NCI-H82 treated with DMSO at 0.1 percent for 48 hours (cell line): ENCODE measurements at regions not wholly inside any gene's neighbourhood (a gene's known extent, or its start where the extent isn't known, plus 50 kb on each side); places are given as distances from the start of the nearest gene placed in this dataset.
"Not testable (repeated sequence)": the region's sequence is repeated elsewhere in the genome, so short reads cannot be mapped to it uniquely, and the experiment has no call there.

Experiments
- DNase-seq: peaks from one replicate; lab custom pipeline; 2025; ENCODE audit not compliant: unreplicated experiment; lab: John Stamatoyannopoulos, UW

GRCh38 chr11:79667380-79667779, 226.6 kb upstream of the TENM4 start:
- DNase-seq = no peak

DNA sequence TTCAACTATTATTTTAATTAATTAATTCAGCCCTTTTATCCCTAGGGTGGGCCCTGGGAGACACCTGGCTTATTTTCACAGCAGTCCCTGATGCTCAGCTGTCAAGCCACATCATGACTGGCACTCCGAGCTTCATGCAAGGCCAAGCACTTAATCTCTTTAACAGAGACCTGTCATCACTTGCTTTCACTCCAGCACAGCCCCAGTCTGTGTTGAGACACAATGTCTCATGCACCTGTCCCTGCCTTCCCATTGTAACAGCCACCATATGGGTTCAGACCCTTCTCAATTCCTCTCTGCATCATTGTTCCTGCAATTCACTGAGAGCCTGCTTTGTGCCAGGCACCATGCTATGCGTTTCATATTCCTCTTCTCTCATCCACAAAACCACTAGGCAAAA, 222.2 kb upstream of the TENM4 start:
- DNase-seq = peak; percentile 7

DNA sequence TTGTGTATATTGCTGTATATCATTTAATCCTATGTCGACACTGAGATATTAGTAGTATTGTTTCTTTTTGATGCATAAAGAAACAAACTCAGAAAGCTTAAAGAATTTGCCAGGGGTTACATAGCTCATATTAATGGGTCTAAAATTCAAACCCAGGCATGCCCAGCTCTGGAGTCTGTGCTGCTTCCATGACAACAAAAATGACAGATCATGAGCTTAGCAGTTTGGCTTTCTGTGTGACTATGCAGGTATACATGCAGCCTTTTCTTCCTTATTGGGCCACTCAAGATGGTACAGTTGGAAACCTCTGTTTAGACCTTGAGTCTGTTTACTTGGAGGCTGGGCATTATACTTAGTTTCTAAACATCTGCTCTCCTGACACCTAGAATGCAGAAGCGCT, 220.5 kb upstream of the TENM4 start:
- DNase-seq = no peak

DNA sequence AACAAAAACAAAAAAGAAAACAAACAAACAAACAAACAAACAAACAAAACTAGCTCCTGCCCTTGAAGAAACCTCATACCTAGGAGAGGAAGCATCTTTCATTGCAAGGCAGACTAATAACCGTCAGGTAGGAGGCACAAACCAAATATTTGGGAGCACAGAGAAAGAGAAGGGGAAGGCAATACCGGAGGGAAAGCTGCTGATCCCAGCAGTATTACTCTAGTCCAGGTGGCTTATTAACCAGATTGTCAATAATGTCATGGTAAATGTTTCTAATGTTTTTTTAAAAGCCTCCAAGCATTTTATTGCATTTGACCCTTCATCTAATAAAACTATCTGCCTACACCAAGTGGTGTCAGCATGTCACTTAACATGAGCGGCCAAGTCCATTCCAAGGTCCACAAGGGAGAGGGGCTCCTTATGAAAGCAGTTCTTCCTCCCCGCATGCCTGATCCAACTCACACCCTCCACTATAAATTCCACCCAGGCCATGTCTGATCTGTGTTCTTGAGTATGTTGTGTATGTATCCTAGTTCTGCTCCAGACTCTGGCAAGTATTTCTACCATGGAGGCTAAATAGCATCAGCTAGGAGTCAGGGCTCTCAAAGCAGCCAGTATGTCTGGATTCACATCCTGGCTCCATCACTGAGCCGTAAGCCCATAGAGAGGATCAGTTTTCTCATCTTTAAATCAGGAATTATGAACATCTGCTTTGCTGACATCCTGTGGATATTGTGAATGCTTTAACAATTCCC, 208.1 kb upstream of the TENM4 start:
- DNase-seq = no peak

DNA sequence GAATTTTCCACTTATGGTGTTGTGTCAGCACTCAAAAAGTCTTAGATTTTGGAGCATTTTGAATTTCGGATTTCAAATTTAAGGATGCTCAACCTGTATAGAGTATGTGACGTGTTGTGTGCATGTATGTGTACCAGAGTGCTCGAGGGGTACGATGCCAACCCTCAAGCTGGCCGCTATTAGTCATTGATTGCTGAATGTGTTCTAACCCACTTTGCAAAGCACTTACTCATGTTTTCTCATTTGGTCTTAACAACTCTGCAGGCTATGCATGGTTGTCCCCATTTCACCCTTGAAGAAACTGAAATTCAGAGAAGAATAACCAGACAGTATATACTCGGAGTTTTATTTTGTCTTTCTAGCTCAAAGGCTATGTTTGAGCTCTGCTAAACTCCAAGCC, 196.4 kb upstream of the TENM4 start:
- no peak for DNase-seq

DNA sequence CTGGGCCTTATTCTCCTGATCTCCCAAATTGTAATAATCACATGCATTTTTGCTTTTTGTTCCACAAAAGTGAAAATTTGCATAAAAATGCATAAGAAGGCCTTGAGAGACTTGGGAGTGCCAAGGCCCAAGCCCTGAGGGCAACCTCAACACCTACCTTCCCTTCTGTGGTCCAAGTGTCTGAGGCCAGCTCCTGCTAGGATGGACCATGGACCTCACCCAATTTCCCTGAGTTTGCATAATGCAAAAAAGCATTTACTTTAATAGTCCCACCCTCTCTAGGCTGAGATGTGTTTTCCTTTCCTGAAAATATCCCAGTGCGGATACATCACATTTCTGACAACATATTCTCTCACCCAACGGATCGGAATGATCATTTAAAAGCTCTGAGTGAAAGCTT, 194.1 kb upstream of the TENM4 start:
- no peak for DNase-seq

DNA sequence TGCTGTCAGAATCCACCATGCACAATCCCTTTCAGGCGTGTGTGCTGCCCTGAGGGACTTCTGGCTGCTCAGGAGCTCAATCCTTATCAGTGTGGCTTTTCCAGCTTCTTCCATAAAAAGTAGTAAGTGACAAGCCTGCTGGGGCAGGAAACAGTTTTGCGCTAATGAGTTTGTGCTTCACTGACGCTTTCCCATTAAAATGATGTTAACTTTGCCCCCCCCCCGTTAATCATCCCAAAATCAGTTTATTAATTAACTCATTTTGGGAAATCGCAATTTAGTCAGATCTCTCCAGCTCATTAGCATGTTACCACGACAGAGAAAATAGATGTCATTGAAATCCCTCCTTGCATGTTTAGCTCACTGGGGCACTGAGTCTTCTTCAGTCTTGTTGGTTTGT, 186.5 kb upstream of the TENM4 start:
- DNase-seq = no peak

DNA sequence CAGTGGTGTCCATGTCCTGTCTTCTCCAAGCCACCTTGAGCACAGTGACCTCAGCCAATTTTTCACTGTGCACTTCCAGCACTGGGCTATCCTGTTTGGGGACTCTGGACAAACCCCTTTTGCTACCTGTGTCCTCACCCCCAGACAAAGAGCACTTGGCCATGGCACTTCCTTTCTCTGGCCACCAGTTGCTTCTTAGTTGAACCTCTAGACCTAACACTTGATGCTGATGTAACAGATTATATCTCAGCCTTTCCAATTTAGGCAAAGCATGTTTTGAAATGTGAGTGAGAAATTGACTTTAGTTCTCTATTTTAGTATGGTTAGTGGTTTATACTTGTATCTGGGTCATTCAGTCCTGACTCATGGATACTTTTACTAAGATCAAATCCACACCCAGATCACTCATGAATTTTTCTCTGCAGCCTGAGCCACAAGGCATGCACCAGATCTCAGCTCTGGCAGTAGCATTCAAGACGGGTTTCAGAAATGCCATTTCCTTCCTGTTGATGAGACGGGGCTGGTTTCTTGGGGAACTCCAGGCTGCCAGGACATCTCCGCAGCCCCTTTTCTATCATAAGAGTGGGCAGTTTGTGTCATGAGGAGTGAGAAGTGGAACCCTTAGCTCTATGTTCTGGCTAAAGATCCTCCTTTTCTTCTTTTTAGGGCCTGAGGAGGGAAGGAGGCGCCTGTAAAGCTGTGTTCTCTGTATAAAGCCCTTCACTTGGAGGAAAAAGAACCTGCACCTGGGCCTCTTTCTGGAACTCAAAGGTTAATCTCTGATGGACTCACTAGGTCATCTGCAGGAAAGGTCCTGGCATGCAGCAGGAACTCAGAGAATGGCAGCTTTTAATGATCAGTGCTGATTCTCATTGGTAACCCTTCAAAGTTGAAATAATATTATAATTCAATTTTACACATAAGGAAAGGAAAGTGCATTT, 185.6 kb upstream of the TENM4 start:
- DNase-seq = no peak

DNA sequence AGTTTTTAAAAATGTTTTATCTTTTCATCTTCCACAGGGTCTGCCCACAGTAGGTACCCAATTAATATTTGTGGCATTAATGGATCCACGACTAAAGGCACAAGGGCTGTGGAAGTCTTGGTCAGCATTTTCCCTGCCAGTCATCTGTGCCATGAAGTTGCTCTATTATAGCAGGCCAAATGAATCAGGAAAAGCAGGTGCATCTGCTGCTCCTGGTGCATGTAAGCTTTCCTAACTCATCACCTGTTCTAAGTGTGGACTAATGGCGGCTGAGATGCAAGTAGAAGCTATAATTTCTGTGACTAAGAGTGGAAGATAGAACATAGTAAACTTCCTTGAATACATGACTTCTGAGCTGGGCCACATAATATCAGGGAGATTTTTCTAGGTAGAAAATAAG, 182.5 kb upstream of the TENM4 start:
- no peak for DNase-seq

DNA sequence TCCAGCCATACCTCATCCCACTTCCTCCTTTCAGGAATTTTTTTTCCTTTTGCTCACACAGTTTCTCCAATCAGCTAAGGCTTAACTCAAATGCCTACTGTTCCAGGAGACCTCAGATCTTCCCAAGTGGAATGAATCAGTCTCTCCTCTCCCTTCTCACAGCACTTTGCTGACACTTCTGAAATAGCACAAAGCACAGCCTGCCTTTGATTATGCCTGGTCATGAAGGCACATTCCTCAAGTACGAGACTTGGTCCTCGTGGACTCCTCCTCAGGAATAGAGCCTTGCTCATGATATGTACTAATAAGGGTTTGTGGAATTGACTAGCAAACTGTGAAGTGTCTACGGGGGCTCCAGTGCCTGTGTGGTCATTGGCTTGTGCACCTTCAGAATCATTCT, 176.7 kb upstream of the TENM4 start:
- DNase-seq = no peak

- DNase-seq = no peak
These were observed 175.6 kb upstream of the TENM4 start for GRCh38 chr11:79616392-79616851.

DNA sequence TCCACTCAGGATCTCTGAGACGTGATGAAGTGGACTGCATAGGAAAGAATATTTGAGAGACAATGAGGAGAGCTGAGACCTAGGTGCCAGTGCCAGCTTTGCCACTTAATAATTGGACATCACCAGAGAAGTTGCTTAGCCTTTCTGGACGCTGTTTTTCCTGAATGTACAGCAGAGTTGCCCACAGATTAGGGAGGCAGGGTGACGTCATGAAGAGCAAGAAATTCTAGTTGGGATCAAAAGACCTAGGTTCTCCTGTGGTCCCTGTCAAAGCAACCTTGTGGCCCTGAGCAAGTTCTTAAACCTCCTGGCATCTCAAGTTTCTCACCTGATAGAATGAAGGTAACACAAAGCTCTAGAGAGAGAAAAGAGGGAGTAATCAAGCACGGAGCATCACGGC, 174.6 kb upstream of the TENM4 start:
- DNase-seq = no peak

DNA sequence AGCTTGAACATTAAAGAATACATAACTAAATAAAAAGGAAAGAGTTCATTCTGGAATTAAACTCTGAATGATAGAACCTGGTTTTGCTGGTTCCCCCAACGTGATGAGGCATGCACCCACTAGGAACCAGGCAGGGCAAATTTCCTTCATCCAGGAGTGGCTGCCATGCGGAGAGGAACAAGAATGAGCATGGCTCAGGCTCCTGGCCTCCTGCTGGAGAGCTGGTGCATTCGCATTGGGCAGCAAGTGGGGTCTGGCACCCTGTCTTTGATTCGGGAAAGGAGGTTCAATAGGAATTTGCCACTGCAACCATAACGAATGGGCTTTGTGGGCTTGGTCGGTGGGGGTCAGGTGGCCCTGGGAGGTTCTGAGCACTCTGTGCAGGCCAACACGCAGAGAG, 169.8 kb upstream of the TENM4 start:
- DNase-seq = no peak

GRCh38 chr11:79610139-79610538, 169.3 kb upstream of the TENM4 start:
- DNase-seq = no peak

DNA sequence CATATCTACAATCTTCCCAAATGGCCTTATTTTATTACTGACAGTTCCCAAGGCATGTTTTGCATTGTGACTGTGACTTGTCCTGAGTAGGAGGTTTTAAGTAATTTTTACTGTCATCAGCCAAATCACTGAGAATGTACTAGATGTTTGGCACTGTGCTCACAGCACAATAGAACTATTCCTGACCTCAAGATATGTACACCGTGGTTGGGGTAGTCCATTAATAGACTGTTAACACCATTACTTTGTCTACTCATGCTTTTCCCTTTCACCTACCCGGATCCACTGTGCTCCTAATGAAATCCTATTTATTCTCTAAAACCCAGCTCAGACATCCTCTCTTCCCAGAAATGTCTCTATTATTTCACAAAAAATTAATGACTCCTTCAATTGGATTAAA, 168.7 kb upstream of the TENM4 start:
- DNase-seq = no peak

- DNase-seq = not testable (repeated sequence)
These were observed 165.6 kb upstream of the TENM4 start for GRCh38 chr11:79606461-79606860.

- no peak for DNase-seq
These were observed 159.9 kb upstream of the TENM4 start for GRCh38 chr11:79600711-79601110.

GRCh38 chr11:79594834-79595233, 154.0 kb upstream of the TENM4 start:
- DNase-seq = no peak

- no peak for DNase-seq
These were observed 152.0 kb upstream of the TENM4 start for GRCh38 chr11:79592824-79593223.

DNA sequence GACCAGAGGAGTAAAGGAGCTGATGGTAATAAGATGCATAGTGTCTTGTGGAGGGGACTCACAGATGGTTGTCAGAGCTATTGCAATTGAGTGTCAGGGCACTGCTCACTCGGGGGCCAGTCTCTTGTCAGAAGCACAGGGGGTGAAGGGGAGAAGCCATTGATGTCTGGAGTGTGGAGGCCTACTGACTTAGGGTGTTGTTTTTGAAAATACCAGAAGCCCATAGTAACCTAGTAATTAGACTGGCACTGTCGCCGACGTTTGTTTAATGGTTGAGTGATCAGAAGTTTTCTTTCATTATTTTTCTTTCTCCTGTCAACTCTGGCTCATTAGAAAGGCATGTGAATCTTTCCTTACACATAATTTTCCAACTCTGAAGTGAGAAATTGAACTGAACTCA, 151.6 kb upstream of the TENM4 start:
- no peak for DNase-seq

DNA sequence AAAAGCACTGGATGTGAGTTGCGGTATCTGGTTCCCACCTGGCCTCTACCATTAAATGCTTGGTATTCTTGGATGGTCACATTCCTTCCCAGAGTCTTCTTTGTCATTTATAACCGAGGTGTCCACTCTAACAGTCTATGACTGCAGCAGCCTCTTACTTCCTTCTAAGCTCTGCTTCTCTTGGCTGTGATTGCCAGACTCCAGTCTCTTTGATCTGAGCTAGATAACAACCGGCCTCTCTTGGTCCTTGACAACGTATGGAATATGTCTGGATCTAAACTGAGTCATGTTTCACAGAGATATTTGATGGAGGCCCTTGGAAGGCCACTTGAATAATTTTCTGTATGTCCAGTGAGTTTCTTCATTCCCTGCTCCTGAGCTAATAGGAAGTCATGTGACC, 141.6 kb upstream of the TENM4 start:
- no peak for DNase-seq

- no peak for DNase-seq
These were observed 138.2 kb upstream of the TENM4 start for GRCh38 chr11:79579063-79579462.
